Fibroblast of skin of right biceps (primary cell): ENCODE measurements at regions not wholly inside any gene's neighbourhood (a gene's known extent, or its start where the extent isn't known, plus 50 kb on each side); places are given as distances from the start of the nearest gene placed in this dataset.
"Not testable (repeated sequence)": the region's sequence is repeated elsewhere in the genome, so short reads cannot be mapped to it uniquely, and the experiment has no call there.

Source experiments
- DNase-seq: peaks from one replicate; pipeline ENCODE4 v3.0.0-alpha.2; 2013

DNA sequence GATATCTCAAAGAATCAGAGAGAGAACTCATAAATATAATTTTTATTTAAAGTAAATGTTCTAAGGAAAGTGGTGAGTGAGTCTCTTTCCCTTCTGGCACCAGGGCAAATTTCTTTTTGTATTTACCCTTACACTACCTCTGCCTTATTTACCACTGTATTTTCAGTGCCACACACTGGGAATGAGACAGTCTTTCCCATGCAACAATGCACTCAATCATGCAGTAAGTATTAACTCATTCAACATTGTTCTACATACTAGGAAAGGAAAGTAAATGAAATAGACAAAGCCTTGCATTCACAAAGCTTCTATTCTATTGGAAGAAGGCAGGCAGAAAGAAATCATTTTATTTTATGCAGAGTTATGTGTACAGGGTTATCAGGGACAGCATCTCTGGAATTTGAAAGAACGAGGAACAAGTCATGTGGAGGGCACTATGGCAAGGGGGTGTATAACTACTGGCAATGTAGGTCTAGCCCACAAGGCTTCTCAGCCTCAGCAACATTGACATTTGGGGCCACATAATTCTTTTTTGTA is 129.8 kb upstream of the PRDX6 start:
- DNase-seq, result no peak

- not testable (repeated sequence) for DNase-seq
Measured at GRCh38 chr1:173352635-173353034, 124.5 kb upstream of the PRDX6 start.

GRCh38 chr1:173353350-173353749 is 123.8 kb upstream of the PRDX6 start:
- peak; percentile 49 for DNase-seq

- DNase-seq, result peak; percentile 17
Measured at GRCh38 chr1:173354937-173355280, 122.2 kb upstream of the PRDX6 start.

GRCh38 chr1:173355281-173356031 is 121.7 kb upstream of the PRDX6 start:
- DNase-seq, result peak; percentile 13

- peak; percentile 69 for DNase-seq
Measured at GRCh38 chr1:173356191-173356762, 120.9 kb upstream of the PRDX6 start.

- DNase-seq, result no peak
Measured at GRCh38 chr1:173360487-173361063, 116.6 kb upstream of the PRDX6 start.

GRCh38 chr1:173362543-173362942 is 114.6 kb upstream of the PRDX6 start:
- DNase-seq, result no peak

- no peak for DNase-seq
Measured at GRCh38 chr1:173364827-173365226, 112.3 kb upstream of the PRDX6 start.

- DNase-seq, result no peak
Measured at GRCh38 chr1:173365341-173365740, 111.8 kb upstream of the PRDX6 start.

- no peak for DNase-seq
Measured at GRCh38 chr1:173367136-173367535, 110.0 kb upstream of the PRDX6 start.

GRCh38 chr1:173370586-173370985 is 106.5 kb upstream of the PRDX6 start:
- peak; percentile 22 for DNase-seq

DNA sequence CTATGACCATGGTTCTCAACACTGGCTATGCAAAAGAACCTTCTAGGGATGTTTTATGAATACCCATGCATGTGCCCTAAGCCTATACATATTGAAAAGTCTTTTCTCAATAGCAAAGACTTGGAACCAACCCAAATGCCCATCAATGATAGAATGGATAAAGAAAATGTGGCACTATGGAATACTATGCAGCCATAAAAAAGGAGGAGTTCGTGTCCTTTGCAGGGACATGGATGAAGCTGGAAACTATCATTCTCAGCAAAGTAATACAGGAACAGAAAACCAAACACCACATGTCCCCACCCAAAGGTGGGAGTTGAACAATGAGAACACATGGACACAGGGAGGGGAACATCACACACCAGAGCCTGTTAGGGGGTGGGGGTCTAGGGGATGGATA is 101.1 kb upstream of the PRDX6 start:
- DNase-seq, result not testable (repeated sequence)

GRCh38 chr1:173377266-173377665 is 99.9 kb upstream of the PRDX6 start:
- DNase-seq, result no peak

DNA sequence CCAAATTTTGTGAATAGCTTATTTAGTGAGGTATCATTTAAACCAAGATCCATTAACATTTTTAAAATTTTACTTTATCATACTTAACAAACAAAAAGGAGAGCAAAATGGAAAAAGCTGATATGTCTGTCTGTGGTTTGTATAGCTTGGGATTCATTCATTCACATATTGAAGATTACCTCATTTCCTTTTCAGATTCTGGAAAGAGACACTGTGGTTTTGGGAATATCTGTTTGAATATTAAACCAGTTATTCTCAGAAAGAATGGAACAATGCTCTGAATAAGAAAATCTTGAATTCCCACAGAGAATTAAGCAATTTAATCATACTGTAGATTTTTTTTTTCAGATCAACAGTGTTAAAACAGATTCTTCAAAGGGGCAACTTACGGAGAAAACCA is 93.8 kb upstream of the PRDX6 start:
- peak; percentile 65 for DNase-seq

DNA sequence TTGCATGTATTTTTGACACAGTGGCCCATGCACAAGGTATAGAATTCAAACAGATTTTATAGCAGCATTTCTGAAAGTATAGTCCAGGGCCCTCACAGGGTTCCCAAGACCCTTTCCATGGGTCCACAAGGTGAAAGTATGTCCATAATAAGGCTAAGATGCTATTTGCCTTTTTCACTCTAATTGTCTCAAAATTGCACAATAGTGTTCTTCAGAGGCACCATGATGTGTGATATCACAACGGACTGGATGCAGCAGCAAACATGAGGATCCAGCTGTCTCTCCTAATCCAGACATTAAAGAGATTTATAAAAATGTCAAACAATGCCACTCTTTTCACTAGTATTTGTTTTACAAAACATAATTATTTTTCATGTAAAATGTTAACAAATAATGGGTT is 88.8 kb upstream of the PRDX6 start:
- DNase-seq, result no peak

DNA sequence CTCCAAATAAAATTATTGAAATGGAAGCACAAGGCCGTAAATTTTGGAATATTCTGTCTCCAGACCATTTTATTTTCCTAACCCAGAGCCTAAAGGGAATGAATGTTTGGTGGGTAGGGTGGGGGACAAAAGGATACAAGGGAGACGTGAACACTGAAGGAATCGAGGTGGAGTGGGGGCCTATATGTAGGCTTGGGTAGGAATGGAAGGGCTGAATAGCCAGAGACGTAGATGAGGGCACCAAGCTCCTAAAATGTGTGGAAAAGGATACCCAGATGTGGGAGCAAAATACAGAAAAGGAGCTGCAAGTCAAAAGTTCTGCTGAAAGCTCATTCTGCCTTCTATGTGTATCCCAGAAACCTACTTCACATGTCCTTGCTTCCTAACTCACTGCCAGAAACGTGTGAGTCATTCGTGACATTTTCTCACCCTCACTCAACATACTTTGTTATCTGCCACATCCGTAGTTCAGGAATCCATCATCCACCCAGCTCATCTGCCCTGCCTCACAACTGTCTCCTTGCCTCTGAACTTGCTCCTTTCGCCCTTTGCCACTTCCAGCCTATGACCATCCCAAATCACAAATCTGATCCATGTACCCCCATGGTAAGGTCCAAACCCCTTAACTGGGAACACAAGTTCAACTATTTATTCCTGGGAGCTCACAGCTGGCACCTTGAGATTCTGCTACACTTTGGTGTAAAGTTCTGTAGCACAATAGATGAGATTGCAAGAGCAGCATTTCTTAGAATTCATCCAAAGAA is 84.1 kb upstream of the PRDX6 start:
- DNase-seq, result peak; percentile 95

GRCh38 chr1:173393659-173394000 is 83.5 kb upstream of the PRDX6 start:
- peak; percentile 80 for DNase-seq

- DNase-seq, result not testable (repeated sequence)
Measured at GRCh38 chr1:173394813-173395212, 82.3 kb upstream of the PRDX6 start.

GRCh38 chr1:173395762-173396161 is 81.4 kb upstream of the PRDX6 start:
- no peak for DNase-seq

GRCh38 chr1:173400387-173400995 is 76.6 kb upstream of the PRDX6 start:
- DNase-seq, result no peak

DNA sequence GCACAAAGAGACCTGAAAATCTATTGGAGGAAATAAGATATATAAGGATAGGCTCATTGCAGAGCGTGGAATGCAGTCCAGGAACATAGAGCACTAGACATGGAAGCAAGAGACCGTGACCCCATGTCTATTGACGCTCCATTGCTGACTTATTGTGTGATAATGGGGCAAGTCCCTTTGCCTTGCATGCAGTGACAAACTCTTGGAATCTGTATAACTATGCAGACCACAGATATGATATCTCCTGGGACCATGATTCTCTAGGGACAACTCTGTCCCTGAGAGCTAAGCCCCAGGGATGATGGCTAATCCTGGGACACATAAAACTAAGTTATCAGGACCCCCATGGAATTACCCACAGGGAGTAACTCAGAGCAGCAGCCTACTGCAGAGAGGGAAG is 73.1 kb upstream of the PRDX6 start:
- no peak for DNase-seq

GRCh38 chr1:173405281-173405680 is 71.9 kb upstream of the PRDX6 start:
- DNase-seq, result no peak
